Lower leg skin (tissue), 4 donors: ENCODE measurements at regions not wholly inside any gene's neighbourhood (a gene's known extent, or its start where the extent isn't known, plus 50 kb on each side); places are given as distances from the start of the nearest gene placed in this dataset.

ENCODE experiments used
- DNase-seq, 2 donors: peaks; one replicate each; pipeline ENCODE4 v3.0.0-alpha.2; 2019; ENCODE audit warnings: low spot score in 2 of 2
- H3K4me3 ChIP-seq: fragments of 200-600 bp; sonication (generic); 2 replicates; pipeline ENCODE4 v1.5.1; 2017; ENCODE audit warnings: mild to moderate bottlenecking, low read depth; ENCODE audit not compliant: poor library complexity, severe bottlenecking
- CTCF ChIP-seq, 3 donors: fragments of 450-650 bp; IDR thresholded peaks; one replicate each; pipeline ENCODE4 v1.5.1; 2016; ENCODE audit warnings: antibody characterized with exemption in 3 of 3, mild to moderate bottlenecking in 3 of 3, moderate library complexity in 2 of 3
- POLR2A ChIP-seq, 2 donors: fragments of 450-650 bp; IDR thresholded peaks; one replicate each; pipeline ENCODE4 v1.6.1; 2016 to 2017; ENCODE audit warnings: antibody characterized with exemption in 2 of 2, mild to moderate bottlenecking in 1 of 2, moderate library complexity in 1 of 2
- WGBS, 2 donors: methylation state at CpG; one replicate each; pipeline ENCODE4 v1.1.5; 2018; 5-methylcytosine and 5-hydroxymethylcytosine counted together
- intact Hi-C: fragments of 100-400 bp; cut with DNase I; formaldehyde crosslinking; loops from one replicate; pipeline ENCODE4 v1.15.0; 2023; ENCODE audit warnings: low total_unique reads

- intact Hi-C loops, result no loop called here
- TF ChIP-seq POLR2A (IDR thresholded peaks at IDR 0.05) (no peak), CTCF (IDR thresholded peaks at IDR 0.05) (no peak)
- no peak for DNase-seq
- H3K4me3 ChIP-seq, result no peak overlapping the region
- WGBS, 2 donors, result 41 to 50% methylated on average over 5 of the region's 5 CpGs
These were observed 431.0 kb upstream of the ATP10A start for GRCh38 chr15:26294059-26294689.

- no peak for DNase-seq
- intact Hi-C loops, result no loop called here
- TF ChIP-seq POLR2A (IDR thresholded peaks at IDR 0.05), result no peak
- TF ChIP-seq CTCF (IDR thresholded peaks at IDR 0.05), result no peak
- no peak overlapping the region for H3K4me3 ChIP-seq
These were observed 424.3 kb upstream of the ATP10A start for GRCh38 chr15:26287381-26287780.

DNA sequence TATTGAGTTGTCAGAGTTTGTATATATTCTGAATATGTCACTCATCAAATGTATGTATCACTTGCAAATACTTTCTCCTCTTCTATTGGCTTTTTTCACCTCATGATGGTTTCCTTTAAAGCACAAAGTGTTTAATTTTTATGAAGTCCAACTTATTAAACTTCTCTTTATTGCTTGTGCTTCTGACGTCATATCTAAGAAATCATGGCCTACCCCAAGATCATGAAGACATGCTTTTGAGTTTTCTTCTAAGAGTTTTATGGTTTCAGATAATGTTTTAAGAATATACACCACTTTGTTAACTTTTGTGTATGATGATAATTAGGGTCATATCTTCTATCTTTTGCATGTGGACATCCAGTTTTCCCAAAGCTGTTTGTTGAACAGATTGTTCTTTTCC lies 417.2 kb upstream of the ATP10A start:
- no peak for TF ChIP-seq POLR2A (IDR thresholded peaks at IDR 0.05)
- TF ChIP-seq CTCF (IDR thresholded peaks at IDR 0.05), result no peak
- WGBS, 2 donors, result 84 to 95% methylated on average over 1 of the region's 1 CpG
- intact Hi-C loops, result no loop called here
- DNase-seq, result no peak
- H3K4me3 ChIP-seq, result no peak overlapping the region

GRCh38 chr15:26261966-26262365 lies 398.8 kb upstream of the ATP10A start:
- intact Hi-C loops, result no loop called here
- WGBS, 2 donors, result 79 to 83% methylated on average over 6 of the region's 6 CpGs
- H3K4me3 ChIP-seq, result no peak overlapping the region
- DNase-seq, result no peak
- TF ChIP-seq CTCF (IDR thresholded peaks at IDR 0.05) (no peak), POLR2A (IDR thresholded peaks at IDR 0.05) (no peak)

DNA sequence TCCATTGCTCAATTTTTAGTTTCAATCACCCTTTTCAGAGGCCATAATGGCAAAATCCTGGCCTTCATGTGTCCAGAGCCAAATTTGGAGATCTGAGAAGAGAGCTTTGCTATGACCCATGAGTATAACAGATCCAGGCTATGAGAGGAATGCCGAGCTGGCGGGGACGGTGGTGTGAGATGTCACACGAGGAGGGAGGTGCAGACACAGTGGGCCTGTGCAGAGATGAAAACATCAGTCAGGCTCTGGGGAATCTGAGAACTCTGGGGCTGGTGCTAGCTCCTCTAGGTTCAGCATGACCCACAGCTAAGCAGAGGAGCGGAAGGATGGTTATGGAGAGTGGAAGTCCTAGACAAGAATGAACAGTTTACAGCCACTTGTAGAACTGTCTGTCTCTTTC lies 398.3 kb upstream of the ATP10A start:
- WGBS, 2 donors, result 56 to 62% methylated on average over 5 of the region's 5 CpGs
- DNase-seq, result no peak
- TF ChIP-seq CTCF (IDR thresholded peaks at IDR 0.05), result no peak
- TF ChIP-seq POLR2A (IDR thresholded peaks at IDR 0.05), result no peak
- H3K4me3 ChIP-seq, result no peak overlapping the region
- intact Hi-C loops, result no loop called here

DNA sequence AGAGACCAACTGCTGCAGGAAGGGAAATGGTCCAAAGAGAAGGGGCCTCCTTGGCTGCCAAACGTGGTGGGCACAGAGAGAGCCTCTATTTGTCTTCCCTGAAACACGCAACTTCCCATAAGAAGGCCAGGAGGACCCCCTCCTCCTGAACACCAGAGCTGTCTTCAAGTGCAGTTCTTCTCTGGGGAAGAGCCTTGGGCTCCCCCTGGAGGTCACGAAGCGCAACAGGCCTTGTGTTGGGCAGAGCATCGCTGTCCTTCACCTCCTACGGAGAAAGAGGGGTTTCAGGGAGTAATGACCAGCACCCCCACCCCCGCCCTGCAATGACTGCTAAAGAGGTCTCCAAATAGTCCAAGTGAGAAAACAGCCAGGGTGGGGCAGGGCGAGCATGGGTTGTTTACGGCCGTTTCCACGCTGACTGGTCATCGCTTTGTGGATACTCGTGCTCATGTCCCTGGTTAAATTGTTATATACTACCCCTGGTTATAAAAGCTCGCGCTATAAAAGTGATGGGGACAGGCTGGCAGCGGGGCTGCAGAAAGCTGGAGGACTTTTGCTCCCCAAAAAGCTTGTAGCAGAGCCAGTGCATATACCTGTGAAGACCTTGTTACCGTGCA lies 397.5 kb upstream of the ATP10A start:
- TF ChIP-seq CTCF (IDR thresholded peaks at IDR 0.05), result no peak
- 37 to 41% methylated on average over 17 of the region's 17 CpGs for WGBS, 2 donors
- intact Hi-C loops, result no loop called here

More for the DNA sequence above, 397.5 kb upstream of the ATP10A start:
- H3K4me3 ChIP-seq, result no peak overlapping the region
- DNase-seq, result no peak
